GM06990 (cell line): ENCODE measurements at regions not wholly inside any gene's neighbourhood (a gene's known extent, or its start where the extent isn't known, plus 50 kb on each side); places are given as distances from the start of the nearest gene placed in this dataset.
"Not testable (repeated sequence)": the region's sequence is repeated elsewhere in the genome, so short reads cannot be mapped to it uniquely, and the experiment has no call there.

ENCODE experiments used
- DNase-seq: peaks from one replicate; pipeline ENCODE4 v3.0.0-alpha.2; 2011; ENCODE audit not compliant: insufficient read length; ENCODE audit errors: extremely low read depth
- H3K27me3 ChIP-seq: replicated peaks from 2 replicates; pipeline ENCODE4 v1.6.0; 2011; ENCODE audit warnings: low read length; ENCODE audit not compliant: control insufficient read depth, insufficient read depth
- H3K36me3 ChIP-seq: 2 replicates; pipeline ENCODE4 v1.5.1; 2011; ENCODE audit warnings: low read length; ENCODE audit not compliant: control insufficient read depth, insufficient read depth
- H3K4me3 ChIP-seq: replicated peaks from 2 replicates; pipeline ENCODE4 v1.5.1; 2011; ENCODE audit warnings: low read depth, mild to moderate bottlenecking, control low read depth, low read length
- CTCF ChIP-seq: IDR thresholded peaks from 2 replicates; pipeline ENCODE4 v1.5.1; 2011; ENCODE audit warnings: low read length, control low read depth, mild to moderate bottlenecking, inconsistent platforms; ENCODE audit not compliant: insufficient read depth, poor library complexity, severe bottlenecking

GRCh38 chr13:85551012-85551411 lies 248.2 kb downstream of the SLITRK6 start:
- Histone ChIP-seq H3K27me3 (no peaks in the 10 kb centered on the region), H3K36me3 (no peaks in the 10 kb centered on the region), H3K4me3 (no peak overlapping the region)
- no peak for DNase-seq
- TF ChIP-seq CTCF: no peak

GRCh38 chr13:85549819-85550218 lies 249.4 kb downstream of the SLITRK6 start:
- Histone ChIP-seq H3K36me3 (no peaks in the 10 kb centered on the region), H3K27me3 (no peaks in the 10 kb centered on the region), H3K4me3 (no peak overlapping the region)
- no peak for DNase-seq
- no peak for TF ChIP-seq CTCF

GRCh38 chr13:85548845-85549244 lies 250.4 kb downstream of the SLITRK6 start:
- not testable (repeated sequence) for H3K27me3 ChIP-seq, H3K4me3 ChIP-seq, H3K36me3 ChIP-seq, DNase-seq

GRCh38 chr13:85545771-85546170 lies 253.4 kb downstream of the SLITRK6 start:
- H3K36me3 ChIP-seq: no peaks in the 10 kb centered on the region
- H3K4me3 ChIP-seq: no peak overlapping the region
- no peak for DNase-seq
- no peaks in the 10 kb centered on the region for H3K27me3 ChIP-seq
- TF ChIP-seq CTCF: no peak

- Histone ChIP-seq H3K36me3 (no peaks in the 10 kb centered on the region), H3K27me3 (no peaks in the 10 kb centered on the region), H3K4me3 (no peak overlapping the region)
- TF ChIP-seq CTCF: no peak
- no peak for DNase-seq
Measured at GRCh38 chr13:85544756-85545155, 254.5 kb downstream of the SLITRK6 start.

- Histone ChIP-seq H3K27me3 (no peaks in the 10 kb centered on the region), H3K4me3 (no peak overlapping the region)
- no peak for TF ChIP-seq CTCF
Measured at GRCh38 chr13:85543144-85543543, 256.1 kb downstream of the SLITRK6 start.

More at GRCh38 chr13:85543144-85543543, 256.1 kb downstream of the SLITRK6 start:
- no peaks in the 10 kb centered on the region for H3K36me3 ChIP-seq
- DNase-seq: no peak
